DOHH2 (cell line): ENCODE measurements at regions not wholly inside any gene's neighbourhood (a gene's known extent, or its start where the extent isn't known, plus 50 kb on each side); places are given as distances from the start of the nearest gene placed in this dataset.

Source experiments
- H3F3A ChIP-seq: fragments of 200-600 bp; sonication (generic), shearing (Covaris generic); 2 replicates; pipeline ENCODE4 v1.6.0; 2016; ENCODE audit warnings: antibody characterized with exemption, mild to moderate bottlenecking; ENCODE audit not compliant: control insufficient read depth, insufficient read depth
- H3K27ac ChIP-seq: fragments of 200-600 bp; sonication (generic); 2 replicates; pipeline ENCODE4 v1.5.1; 2014; ENCODE audit warnings: low read depth, mild to moderate bottlenecking, low read length, moderate library complexity
- H3K27me3 ChIP-seq: fragments of 200-600 bp; sonication (generic); 2 replicates; pipeline ENCODE4 v1.6.1; 2014; ENCODE audit warnings: mild to moderate bottlenecking, low read length, mixed read lengths; ENCODE audit not compliant: control insufficient read depth
- H3K36me3 ChIP-seq: fragments of 200-600 bp; sonication (generic); 2 replicates; pipeline ENCODE4 v1.6.1; 2014; ENCODE audit warnings: mild to moderate bottlenecking, low read length, moderate library complexity, mixed read lengths; ENCODE audit not compliant: control insufficient read depth
- H3K4me1 ChIP-seq: fragments of 200-600 bp; sonication (generic); 2 replicates; pipeline ENCODE4 v1.6.1; 2014; ENCODE audit warnings: mild to moderate bottlenecking, low read length, mixed read lengths; ENCODE audit not compliant: control insufficient read depth
- H3K4me2 ChIP-seq: fragments of 200-600 bp; sonication (generic); 2 replicates; pipeline ENCODE4 v1.6.0; 2014; ENCODE audit warnings: mild to moderate bottlenecking, low read length, moderate library complexity
- H3K4me3 ChIP-seq: fragments of 200-600 bp; sonication (generic); 2 replicates; pipeline ENCODE4 v1.5.1; 2014; ENCODE audit warnings: mild to moderate bottlenecking, low read length, mixed read lengths
- H3K79me2 ChIP-seq: fragments of 200-600 bp; sonication (generic); 2 replicates; pipeline ENCODE4 v1.6.1; 2014; ENCODE audit warnings: mild to moderate bottlenecking, low read length, mixed read lengths; ENCODE audit not compliant: control insufficient read depth
- H3K9me2 ChIP-seq: fragments of 200-600 bp; sonication (generic); replicated peaks from 2 replicates; pipeline ENCODE4 v1.6.1; 2014; ENCODE audit warnings: mild to moderate bottlenecking, low read length, mixed read lengths; ENCODE audit not compliant: control insufficient read depth
- H3K9me3 ChIP-seq: fragments of 200-600 bp; sonication (generic); 2 replicates; pipeline ENCODE4 v1.6.1; 2014; ENCODE audit warnings: antibody characterized with exemption, low read length, mixed read lengths; ENCODE audit not compliant: control insufficient read depth, insufficient read depth
- H4K20me1 ChIP-seq: fragments of 200-600 bp; sonication (generic); 2 replicates; pipeline ENCODE4 v1.6.0; 2014; ENCODE audit warnings: low read depth, mild to moderate bottlenecking, antibody characterized with exemption, low read length, moderate library complexity; ENCODE audit not compliant: control insufficient read depth, insufficient read depth
- CTCF ChIP-seq: fragments of 200-600 bp; sonication (generic); IDR thresholded peaks from one replicate; pipeline ENCODE4 v1.5.1; 2014; ENCODE audit warnings: antibody characterized with exemption, mild to moderate bottlenecking, low read depth, low read length; ENCODE audit not compliant: poor library complexity, severe bottlenecking
- EZH2phosphoT487 ChIP-seq: fragments of 200-600 bp; sonication (generic); IDR thresholded peaks from 2 replicates; pipeline ENCODE4 v1.6.1; 2017; ENCODE audit warnings: borderline replicate concordance, mild to moderate bottlenecking, antibody characterized with exemption, low read length, moderate library complexity, mixed read lengths

- Histone ChIP-seq H3F3A (no peaks in the 10 kb centered on the region), H3K4me3 (no peak overlapping the region), H3K9me2 (no peaks in the 10 kb centered on the region), H3K9me3 (peaks cover 5% of the 10 kb centered on the region; the same call in 1 of the 2 replicates), H3K27me3 (peaks cover 3% of the 10 kb centered on the region; the same call in 1 of the 2 replicates), H3K36me3 (no peaks in the 10 kb centered on the region), H3K4me1 (no peaks in the 10 kb centered on the region), H3K27ac (no peak overlapping the region), H3K79me2 (no peaks in the 10 kb centered on the region), H3K4me2 (no peak overlapping the region), H4K20me1 (no peaks in the 10 kb centered on the region)
- no peak for TF ChIP-seq CTCF
- TF ChIP-seq EZH2phosphoT487 = no peak
Measured at GRCh38 chr3:168249205-168249549, 153.5 kb upstream of the GOLIM4 start.

GRCh38 chr3:168248383-168249204 lies 152.9 kb upstream of the GOLIM4 start:
- no peak overlapping the region for H3K4me2 ChIP-seq
- H3K27me3 ChIP-seq = peaks cover 3% of the 10 kb centered on the region; the same call in 1 of the 2 replicates
- no peak overlapping the region for H3K27ac ChIP-seq

GRCh38 chr3:168241156-168241555 lies 145.4 kb upstream of the GOLIM4 start:
- H3K36me3 ChIP-seq = no peaks in the 10 kb centered on the region
- no peaks in the 10 kb centered on the region for H4K20me1 ChIP-seq
- H3K4me2 ChIP-seq = no peak overlapping the region
- H3K79me2 ChIP-seq = no peaks in the 10 kb centered on the region
- H3K9me2 ChIP-seq = no peaks in the 10 kb centered on the region
- H3K27me3 ChIP-seq = no peaks in the 10 kb centered on the region
- H3F3A ChIP-seq = no peaks in the 10 kb centered on the region
- TF ChIP-seq EZH2phosphoT487 (no peak), CTCF (no peak)
- no peak overlapping the region for H3K4me3 ChIP-seq
- no peaks in the 10 kb centered on the region for H3K4me1 ChIP-seq
- no peak overlapping the region for H3K27ac ChIP-seq
- no peaks in the 10 kb centered on the region for H3K9me3 ChIP-seq

More at GRCh38 chr3:168248383-168249204, 152.9 kb upstream of the GOLIM4 start:
- Histone ChIP-seq H3F3A (no peaks in the 10 kb centered on the region), H3K4me1 (no peaks in the 10 kb centered on the region), H3K9me2 (no peaks in the 10 kb centered on the region), H4K20me1 (no peaks in the 10 kb centered on the region), H3K9me3 (peaks cover 5% of the 10 kb centered on the region; the same call in 1 of the 2 replicates), H3K36me3 (no peaks in the 10 kb centered on the region), H3K79me2 (no peaks in the 10 kb centered on the region), H3K4me3 (no peak overlapping the region)
- TF ChIP-seq EZH2phosphoT487 (no peak), CTCF (no peak)
